Endothelial cell of umbilical vein (primary cell): ENCODE measurements at regions not wholly inside any gene's neighbourhood (a gene's known extent, or its start where the extent isn't known, plus 50 kb on each side); places are given as distances from the start of the nearest gene placed in this dataset.

ENCODE experiments used
- BruUV-seq: library from RNA; stranded (reverse); fragments of 400-500 nt; replicated peaks from 2 replicates; lab custom pipeline; 2021; lab: Mats Ljungman, UMichigan
- CTCF ChIA-PET: fragments of 300-600, 350-600 bp; sonication (Branson Sonifier 250); formaldehyde crosslinking; loops from one replicate; lab custom pipeline; 2021; ENCODE audit warnings: antibody characterized with exemption, inconsistent platforms; lab: Charles Lee
- POLR2A ChIA-PET: fragments of 300-600, 350-600 bp; sonication (Branson Sonifier 250); formaldehyde crosslinking; loops from one replicate; lab custom pipeline; 2021; ENCODE audit warnings: antibody characterized with exemption, inconsistent platforms; lab: Charles Lee
- DNase-seq: peaks from one replicate; pipeline ENCODE4 v3.0.0-alpha.2; 2011; ENCODE audit warnings: low read depth, low spot score
- FAIRE-seq: peaks from 2 replicates; lab custom pipeline; 2011; peaks lifted over from hg19 to GRCh38; lab: Jason Lieb, UNC
- H2AFZ ChIP-seq: 2 replicates; pipeline ENCODE4 v1.6.0; 2012; ENCODE audit warnings: low read depth, low read length, control low read depth, inconsistent platforms
- H3K27ac ChIP-seq: 2 replicates; pipeline ENCODE4 v1.5.1; 2011; ENCODE audit warnings: low read depth, mild to moderate bottlenecking, control low read depth, low read length, moderate library complexity; ENCODE audit not compliant: insufficient read depth
- H3K27me3 ChIP-seq, 2 experiments: 2 replicates each; pipeline versions ENCODE4 v1.6.0 to v1.6.1; 2011; ENCODE audit warnings: low read length in 2 of 2, mixed read lengths in 1 of 2; ENCODE audit not compliant: control insufficient read depth in 2 of 2, insufficient read depth in 2 of 2
- H3K36me3 ChIP-seq, 2 experiments: 2 replicates in 1 of 2; 3 replicates in 1 of 2; pipeline ENCODE4 v1.5.1; 2011; ENCODE audit warnings: low read length in 2 of 2, mild to moderate bottlenecking in 1 of 2, moderate library complexity in 1 of 2; ENCODE audit not compliant: control insufficient read depth in 2 of 2, insufficient read depth in 2 of 2; ENCODE audit errors: extremely low read depth in 1 of 2
- H3K4me1 ChIP-seq: 3 replicates; pipeline ENCODE4 v1.5.1; 2011; ENCODE audit warnings: mild to moderate bottlenecking, low read length; ENCODE audit not compliant: control insufficient read depth, insufficient read depth; ENCODE audit errors: extremely low read depth
- H3K4me2 ChIP-seq: 2 replicates; pipeline ENCODE4 v1.6.1; 2011; ENCODE audit warnings: low read length, control low read depth, mixed read lengths; ENCODE audit not compliant: insufficient read depth
- H3K4me3 ChIP-seq, 3 experiments: fragments of 200-600 bp in 1 of 3; sonication (generic), shearing (Covaris generic) in 1 of 3; replicated peaks in 1 of 3; 2 replicates each; pipeline ENCODE4 v1.5.1; 2011 to 2016; ENCODE audit warnings: control low read depth in 3 of 3, low read length in 3 of 3, mild to moderate bottlenecking in 2 of 3, inconsistent platforms in 1 of 3, low read depth in 1 of 3, moderate library complexity in 1 of 3; ENCODE audit not compliant: insufficient read depth in 1 of 3
- H3K79me2 ChIP-seq: 2 replicates; pipeline ENCODE4 v1.6.0; 2012; ENCODE audit warnings: low read length, inconsistent platforms; ENCODE audit not compliant: control insufficient read depth, insufficient read depth
- H3K9ac ChIP-seq: replicated peaks from 2 replicates; pipeline ENCODE3; 2011; ENCODE audit warnings: low read length, control low read depth; ENCODE audit not compliant: insufficient read depth; ENCODE audit errors: extremely low read depth
- H3K9me1 ChIP-seq: replicated peaks from 3 replicates; pipeline ENCODE4 v1.6.0; 2011; ENCODE audit warnings: mild to moderate bottlenecking, low read length; ENCODE audit not compliant: control insufficient read depth, insufficient read depth; ENCODE audit errors: extremely low read depth
- H3K9me3 ChIP-seq: replicated peaks from 2 replicates; pipeline ENCODE4 v1.5.1; 2012; ENCODE audit warnings: low read length, inconsistent platforms; ENCODE audit not compliant: control insufficient read depth, insufficient read depth
- H4K20me1 ChIP-seq: replicated peaks from 2 replicates; pipeline ENCODE3; 2011; ENCODE audit warnings: mild to moderate bottlenecking, low read length; ENCODE audit not compliant: control insufficient read depth, insufficient read depth; ENCODE audit errors: extremely low read depth
- EZH2 ChIP-seq: IDR thresholded peaks from 2 replicates; pipeline ENCODE4 v1.6.1; 2012; ENCODE audit warnings: borderline replicate concordance, low read depth, mild to moderate bottlenecking, moderate library complexity, low read length, inconsistent platforms; ENCODE audit not compliant: severe bottlenecking
- FOS ChIP-seq: IDR thresholded peaks from 2 replicates; pipeline ENCODE4 v1.6.1; 2011; ENCODE audit warnings: mild to moderate bottlenecking, low read length, moderate library complexity, borderline replicate concordance; ENCODE audit not compliant: insufficient read depth
- GATA2 ChIP-seq: IDR thresholded peaks from 2 replicates; pipeline ENCODE4 v1.7.0; 2011; ENCODE audit warnings: low read depth, mild to moderate bottlenecking, moderate library complexity, mixed read lengths, low read length; ENCODE audit not compliant: insufficient read length, insufficient read depth
- JUN ChIP-seq: IDR thresholded peaks from 2 replicates; pipeline ENCODE4 v1.6.1; 2011; ENCODE audit warnings: borderline replicate concordance, low read depth; ENCODE audit not compliant: insufficient read length, insufficient read depth
- MYC ChIP-seq: IDR thresholded peaks from one replicate; pipeline ENCODE4 v1.6.1; 2011; ENCODE audit warnings: mild to moderate bottlenecking, low read depth, low read length
- POLR2A ChIP-seq: IDR thresholded peaks from 2 replicates; pipeline ENCODE4 v1.6.1; 2012; ENCODE audit warnings: low read depth, mild to moderate bottlenecking, control low read depth, low read length
- dilution Hi-C: fragments of 300-500 bp; cut with MboI; formaldehyde crosslinking; loops from one replicate; pipeline ENCODE4 v1.15.0; 2019; ENCODE audit warnings: low sequenced_read_pairs; ENCODE audit not compliant: extremely low pct_ligation_motif_present
- intact Hi-C: fragments of 100-400 bp; cut with micrococcal nuclease; formaldehyde crosslinking; loops from one replicate; pipeline ENCODE4 v1.10.0; 2022

GRCh38 chr13:68749796-68750195 lies 1357.8 kb upstream of the ATXN8OS start:
- CTCF ChIA-PET = no interaction called here
- dilution Hi-C loops (no loop called here), intact Hi-C loops (no loop called here)
- POLR2A ChIA-PET = no interaction called here
- Histone ChIP-seq H3K27ac (peak overlapping the region; percentile 53), H3K4me3 (no peak overlapping the region), H3K79me2 (no peaks in the 10 kb centered on the region), H3K9me3 (no peaks in the 10 kb centered on the region), H3K4me2 (no peak overlapping the region), H3K36me3 (no peaks in the 10 kb centered on the region), H3K9ac (no peak overlapping the region), H3K9me1 (no peaks in the 10 kb centered on the region), H2AFZ (peak overlapping the region; percentile 48), H3K27me3 (no peaks in the 10 kb centered on the region), H3K4me1 (peaks cover 11% of the 10 kb centered on the region), H4K20me1 (no peaks in the 10 kb centered on the region)
- no TSS peak for BruUV-seq
- peak; percentile 29 for DNase-seq
- FAIRE-seq = no peak
- TF ChIP-seq FOS (peak; percentile 72), JUN (peak; percentile 37), GATA2 (peak; percentile 49), EZH2 (no peak), POLR2A (no peak)

GRCh38 chr13:68748038-68748437 lies 1359.6 kb upstream of the ATXN8OS start:
- Histone ChIP-seq H3K36me3 (no peaks in the 10 kb centered on the region), H3K79me2 (no peaks in the 10 kb centered on the region), H4K20me1 (no peaks in the 10 kb centered on the region), H3K4me2 (peak overlapping the region; percentile 4), H3K9me3 (no peaks in the 10 kb centered on the region), H3K27me3 (no peaks in the 10 kb centered on the region), H3K4me3 (no peak overlapping the region), H2AFZ (no peak overlapping the region), H3K9me1 (no peaks in the 10 kb centered on the region), H3K27ac (no peak overlapping the region), H3K4me1 (peaks cover 11% of the 10 kb centered on the region), H3K9ac (no peak overlapping the region)
- BruUV-seq = no TSS peak
- DNase-seq = peak; percentile 20
- TF ChIP-seq MYC = no peak
- TF ChIP-seq FOS = peak; percentile 78
- intact Hi-C loops = no loop called here
- dilution Hi-C loops = no loop called here
- FAIRE-seq = peak; percentile 55
- CTCF ChIA-PET = no interaction called here
- POLR2A ChIA-PET = no interaction called here
